GM12892 (cell line): ENCODE measurements at regions not wholly inside any gene's neighbourhood (a gene's known extent, or its start where the extent isn't known, plus 50 kb on each side); places are given as distances from the start of the nearest gene placed in this dataset.

Experiments used
- POLR2A ChIP-seq: IDR thresholded peaks from 2 replicates; pipeline ENCODE4 v1.6.1; 2011; ENCODE audit warnings: low read depth, low read length, control low read depth
- POLR2AphosphoS5 ChIP-seq: IDR thresholded peaks from 2 replicates; pipeline ENCODE4 v1.6.1; 2011; ENCODE audit warnings: low read depth, low read length, control low read depth

DNA sequence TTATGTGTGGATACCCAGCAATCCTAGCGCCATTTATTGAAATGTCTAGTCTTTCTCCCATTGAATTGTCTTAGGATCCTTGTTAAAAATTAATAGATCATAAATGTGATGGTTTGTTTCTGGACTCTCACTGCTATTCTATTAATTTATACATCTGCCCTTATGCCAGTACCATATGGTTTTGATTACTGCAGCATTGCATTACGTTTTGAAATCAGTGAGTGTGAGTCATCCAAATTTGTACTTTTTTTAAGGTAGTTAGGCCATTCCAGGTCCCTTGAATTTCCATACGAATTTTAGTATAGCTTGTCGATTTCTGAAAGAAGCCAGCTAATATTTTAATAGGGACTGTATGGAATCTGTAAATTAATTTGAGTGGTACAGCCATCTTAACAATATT is 648.6 kb upstream of the ZNF385D start:
- TF ChIP-seq POLR2A (no peak), POLR2AphosphoS5 (no peak)
